Stimulated activated CD4-positive, alpha-beta T cell treated with anti-CD3 and anti-CD28 coated beads, Interleukin-4, amount 100 ng/mL, for 48 hours (primary cell): ENCODE measurements at regions not wholly inside any gene's neighbourhood (a gene's known extent, or its start where the extent isn't known, plus 50 kb on each side); places are given as distances from the start of the nearest gene placed in this dataset.

Experiments
- DNase-seq, 2 donors: peaks; one replicate each; pipeline ENCODE4 v3.0.0-alpha.2; 2020; ENCODE audit warnings: low read depth in 2 of 2

DNA sequence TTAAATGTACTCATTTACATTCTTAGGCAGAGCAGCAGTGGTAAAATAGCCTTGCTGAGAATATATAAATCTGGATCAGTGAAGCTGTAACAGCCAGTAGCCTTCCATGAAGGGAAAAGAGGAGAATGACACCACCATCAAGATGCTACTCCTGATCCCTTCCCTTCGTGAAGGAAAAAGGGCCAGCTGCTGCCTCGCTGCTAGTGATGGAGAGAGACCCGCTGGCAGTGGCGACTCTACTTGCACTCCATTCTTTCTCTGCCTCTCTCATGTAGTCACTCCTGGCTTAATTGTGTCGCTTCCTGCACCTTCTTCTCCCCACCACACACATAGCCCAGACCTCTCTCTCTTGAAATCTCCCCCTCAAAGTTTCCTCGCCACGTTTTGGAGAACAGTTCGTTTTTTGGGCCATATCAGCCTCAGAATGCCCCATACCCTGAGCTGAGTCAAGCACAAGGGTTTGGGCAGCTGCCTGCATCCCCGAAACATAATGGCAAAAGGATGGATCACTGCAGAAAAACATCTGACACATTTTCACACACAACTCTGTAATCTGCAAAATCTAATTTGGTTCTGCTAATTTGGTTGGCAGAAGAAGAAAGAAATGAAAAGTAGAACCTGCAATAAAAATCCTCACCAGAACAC, 460.3 kb upstream of the IL12A start:
- no peak for DNase-seq

DNA sequence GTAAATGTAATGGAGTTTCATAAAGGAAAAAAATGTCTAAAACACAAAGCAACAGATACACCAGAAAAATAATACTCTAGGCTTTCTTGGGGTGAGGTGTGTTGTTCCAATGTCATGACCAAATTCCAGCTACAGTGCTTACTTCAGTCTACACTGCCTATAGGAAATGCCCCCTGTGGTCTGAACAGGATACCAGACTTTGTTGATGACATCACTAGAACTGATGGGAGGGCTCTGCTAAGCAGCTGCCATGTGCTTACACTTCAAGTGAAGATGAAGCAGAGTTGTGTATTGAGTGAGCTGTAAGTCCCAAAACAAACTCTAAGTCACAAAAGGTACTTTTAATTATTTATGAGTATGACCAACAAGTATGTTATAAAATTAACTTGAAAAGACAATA, 456.1 kb upstream of the IL12A start:
- no peak for DNase-seq

DNA sequence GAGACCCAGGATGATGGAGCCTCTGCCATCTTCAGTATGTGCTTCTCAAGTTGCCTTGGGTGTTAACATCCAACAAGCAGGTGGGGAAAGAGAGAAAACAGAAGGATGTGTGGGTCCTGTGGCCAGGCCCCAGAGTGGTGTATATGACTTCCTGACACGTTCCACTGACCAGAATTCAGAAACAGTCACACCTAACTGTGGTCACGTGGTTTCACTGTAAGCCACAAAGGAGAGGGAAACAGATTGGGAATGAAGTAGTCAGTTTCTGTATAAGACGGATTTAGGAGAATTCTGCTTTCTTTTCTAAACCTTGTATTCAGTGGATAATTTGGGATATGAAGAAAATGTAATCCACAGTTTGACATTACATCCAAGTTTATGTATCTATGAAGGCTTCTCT, 454.1 kb upstream of the IL12A start:
- DNase-seq = no peak

GRCh38 chr3:159536876-159537275, 451.8 kb upstream of the IL12A start:
- no peak for DNase-seq

DNA sequence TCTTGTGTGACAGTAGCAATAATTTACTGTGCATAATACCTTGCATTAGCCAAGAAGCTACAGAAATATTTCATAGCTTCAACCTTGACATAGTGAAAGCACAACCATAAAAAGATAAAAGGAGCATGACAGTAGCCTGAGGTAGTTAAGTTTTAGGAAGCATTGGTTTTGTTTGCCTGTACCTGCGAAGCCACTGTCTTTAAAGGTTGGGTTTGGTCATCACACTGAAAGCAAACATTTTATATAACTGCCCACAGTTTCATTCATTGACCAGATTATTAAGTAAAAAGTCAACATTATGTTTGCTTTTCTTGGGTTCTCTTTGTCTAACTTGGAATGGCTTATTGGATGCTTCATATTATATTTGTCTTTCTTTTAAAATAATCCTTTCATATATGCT, 450.1 kb upstream of the IL12A start:
- no peak for DNase-seq

DNA sequence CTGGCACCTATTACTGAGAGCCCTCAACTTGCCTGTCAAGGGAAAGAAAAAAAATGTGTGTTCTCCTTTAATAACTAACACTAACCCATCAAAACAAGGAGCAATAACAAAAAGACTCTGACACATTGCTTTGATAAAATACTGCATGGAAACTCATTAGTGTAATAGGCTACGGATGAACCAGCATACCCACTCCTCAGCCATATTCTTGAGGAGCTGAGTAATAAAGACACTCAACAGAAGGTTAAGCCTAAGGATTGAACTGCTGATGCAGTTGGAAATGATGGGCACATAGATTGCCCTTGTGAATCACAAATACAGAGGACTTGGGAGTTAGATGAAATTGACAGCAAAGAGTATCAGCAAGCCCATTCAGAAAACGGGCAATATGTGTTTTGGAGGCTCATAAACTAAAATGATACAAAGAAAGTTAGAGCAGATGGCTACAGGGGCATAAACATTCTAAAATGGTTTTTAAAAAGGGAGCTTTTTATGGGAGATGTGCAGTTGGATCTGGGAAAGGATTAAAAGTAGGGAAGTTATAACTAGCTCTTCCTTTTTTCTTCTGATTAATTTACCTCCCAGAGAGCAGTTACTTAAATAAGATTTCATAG, 447.6 kb upstream of the IL12A start:
- DNase-seq = no peak

DNA sequence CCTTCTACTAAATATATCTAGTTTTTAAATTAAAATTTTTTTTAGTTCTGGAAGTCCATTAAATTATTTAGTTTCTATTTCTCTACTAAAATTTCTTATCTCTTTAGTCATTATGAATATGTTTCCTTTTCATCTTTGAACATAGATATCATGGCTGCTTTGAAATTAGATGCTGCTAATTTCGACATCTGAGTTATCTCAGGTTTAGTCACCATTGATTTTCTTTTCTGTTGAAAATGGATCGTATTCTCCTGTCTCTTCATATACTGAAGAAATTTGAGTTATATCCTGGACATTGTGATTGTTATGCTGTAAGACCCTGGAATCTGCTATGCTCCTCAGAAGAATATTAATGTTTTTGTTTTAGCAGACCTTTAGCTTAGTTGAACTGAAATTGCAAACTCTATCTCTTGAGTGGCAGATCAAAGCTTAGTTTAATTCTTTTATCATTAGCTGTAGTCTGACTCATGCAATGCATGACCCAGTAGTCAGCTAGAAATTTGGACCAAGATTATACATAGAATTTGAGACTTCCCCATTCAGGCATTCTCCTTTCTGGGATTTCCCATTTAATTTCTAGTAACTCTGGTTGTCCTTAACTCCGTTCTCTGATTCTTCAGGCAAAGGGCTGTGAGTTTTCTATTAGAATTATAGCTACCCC, 439.8 kb upstream of the IL12A start:
- no peak for DNase-seq

DNA sequence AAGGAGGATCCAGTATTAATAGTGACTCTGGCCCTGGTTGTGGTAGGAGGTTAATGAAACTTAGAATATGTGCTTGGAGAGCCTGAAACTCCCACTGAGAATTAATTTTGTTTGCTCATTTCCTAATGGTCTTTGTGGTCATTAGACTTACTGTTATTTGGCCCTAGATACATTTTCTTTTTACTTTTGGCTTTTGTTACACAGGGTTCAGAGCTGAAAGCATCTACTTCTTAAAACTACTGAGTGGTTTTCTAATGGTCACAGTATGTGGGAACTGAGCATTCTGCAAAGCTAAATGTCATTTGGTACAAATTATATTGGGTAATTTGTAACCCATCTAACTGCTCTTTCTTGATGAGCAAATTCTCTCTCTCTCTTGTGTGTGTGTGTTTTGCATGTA, 433.4 kb upstream of the IL12A start:
- no peak for DNase-seq

GRCh38 chr3:159559771-159560170, 428.9 kb upstream of the IL12A start:
- DNase-seq = no peak

- DNase-seq = no peak
Observed at GRCh38 chr3:159560214-159560979, 428.2 kb upstream of the IL12A start.

DNA sequence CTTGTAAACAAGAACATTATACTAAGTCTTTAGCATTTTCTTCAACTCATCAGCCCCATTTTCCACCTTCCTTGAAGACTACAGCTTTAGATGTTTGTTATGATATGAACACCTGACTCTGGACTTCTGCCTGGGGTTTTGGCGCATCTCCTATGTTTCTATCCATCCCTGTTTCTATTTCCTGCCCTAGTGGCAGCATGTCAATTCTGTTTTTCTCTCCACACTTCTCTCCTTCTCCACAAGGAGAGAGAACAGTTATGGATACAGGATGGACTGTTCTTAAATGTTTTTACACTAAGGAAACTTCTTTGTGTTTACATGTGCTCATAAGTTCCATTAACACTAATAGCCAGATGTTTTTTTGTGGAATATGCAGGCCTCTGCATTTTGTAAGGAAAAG, 423.3 kb upstream of the IL12A start:
- no peak for DNase-seq

GRCh38 chr3:159583662-159584061, 405.0 kb upstream of the IL12A start:
- DNase-seq = no peak

GRCh38 chr3:159584421-159584820, 404.2 kb upstream of the IL12A start:
- no peak for DNase-seq

DNA sequence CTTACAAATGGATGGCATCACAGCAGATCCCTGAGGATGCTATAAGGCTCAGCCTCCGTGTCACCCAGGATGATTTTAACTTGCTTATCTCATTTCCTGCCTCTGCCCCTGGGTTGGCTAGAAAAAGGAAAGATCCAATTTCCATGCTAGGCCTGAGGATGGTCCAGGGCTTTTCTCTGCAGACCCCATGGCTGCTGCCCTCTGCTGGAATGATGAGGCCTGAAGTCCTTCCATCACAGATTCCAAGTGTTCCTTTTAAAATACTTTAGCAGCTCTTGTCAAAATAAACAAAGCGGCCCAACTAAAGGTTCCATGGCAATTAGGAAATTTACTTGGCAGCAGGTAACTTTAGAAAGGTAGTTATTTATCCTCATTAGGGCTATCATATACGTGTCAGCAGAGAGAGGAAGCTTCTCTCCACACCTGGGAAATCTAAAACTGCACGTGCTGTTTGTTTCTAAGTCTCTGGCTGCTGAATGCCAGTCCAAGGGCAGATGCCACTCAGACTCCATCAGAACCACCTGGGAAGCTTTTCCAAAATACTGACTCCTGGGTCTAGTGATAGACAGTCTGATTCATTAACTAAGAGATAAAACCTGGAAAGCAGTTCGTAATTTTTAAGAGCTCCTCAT, 401.9 kb upstream of the IL12A start:
- DNase-seq = no peak

DNA sequence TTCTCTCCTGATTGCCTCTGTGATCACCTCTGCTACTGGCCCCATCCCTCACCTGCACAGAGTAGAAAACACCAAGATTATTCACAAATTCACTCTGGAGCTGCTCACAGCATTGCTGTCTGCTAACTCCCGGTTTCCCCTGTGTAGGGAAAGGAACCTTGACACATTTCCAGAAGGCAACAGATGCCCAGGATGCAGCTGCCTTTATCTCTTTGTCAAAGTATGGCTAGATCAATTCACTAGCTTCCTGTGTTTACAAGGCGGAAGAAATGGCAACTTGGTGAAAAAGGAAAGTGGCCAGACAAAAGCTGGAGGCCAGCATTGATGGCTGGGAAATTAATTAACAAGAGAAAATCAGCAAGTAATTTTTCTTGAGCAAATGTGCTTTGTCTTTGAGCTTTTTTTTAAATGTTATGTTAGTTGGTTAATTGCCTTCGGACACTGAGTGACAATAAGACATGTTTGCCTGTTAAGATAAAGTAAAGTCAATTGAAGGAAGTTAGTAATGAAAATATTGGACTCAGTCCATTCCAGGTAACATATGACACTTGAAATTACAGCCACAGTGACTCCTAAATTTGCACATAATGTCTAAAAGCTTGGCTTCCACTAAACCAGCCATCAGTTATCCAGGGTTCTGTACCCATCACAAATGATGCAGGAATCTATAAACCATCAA, 394.6 kb upstream of the IL12A start:
- DNase-seq = no peak

GRCh38 chr3:159600291-159600690, 388.3 kb upstream of the IL12A start:
- DNase-seq = no peak

- no peak for DNase-seq
Observed at GRCh38 chr3:159604151-159604581, 384.5 kb upstream of the IL12A start.

- DNase-seq = no peak
Observed at GRCh38 chr3:159605101-159605500, 383.5 kb upstream of the IL12A start.

GRCh38 chr3:159605776-159606175, 382.9 kb upstream of the IL12A start:
- no peak for DNase-seq

DNA sequence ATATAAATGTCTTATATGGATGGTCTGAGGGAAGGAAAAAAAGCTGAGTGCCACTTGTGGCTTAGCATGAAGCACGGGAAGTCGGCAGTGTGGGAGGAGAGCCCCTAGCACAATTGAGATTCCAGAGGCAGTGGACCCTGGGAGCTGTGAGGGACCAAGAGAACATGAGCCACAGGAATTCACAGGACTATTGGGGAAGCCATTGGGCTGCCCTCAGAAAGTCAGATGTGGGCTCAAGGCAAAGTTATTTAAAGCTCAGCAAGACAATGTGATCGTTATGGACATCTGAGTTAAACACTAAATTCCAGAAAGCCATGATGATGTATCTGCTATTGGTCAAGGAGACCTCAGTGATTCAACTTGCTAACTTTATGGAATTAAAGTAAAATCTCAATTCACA, 380.8 kb upstream of the IL12A start:
- DNase-seq = no peak

- no peak for DNase-seq
Observed at GRCh38 chr3:159608311-159608710, 380.3 kb upstream of the IL12A start.

- DNase-seq = no peak
Observed at GRCh38 chr3:159609625-159610024, 379.0 kb upstream of the IL12A start.
